IPS-18a (cell line): ENCODE measurements at regions not wholly inside any gene's neighbourhood (a gene's known extent, or its start where the extent isn't known, plus 50 kb on each side); places are given as distances from the start of the nearest gene placed in this dataset.
"Not testable (repeated sequence)": the region's sequence is repeated elsewhere in the genome, so short reads cannot be mapped to it uniquely, and the experiment has no call there.

Experiments used
- H3K27ac ChIP-seq: one replicate; pipeline ENCODE4 v1.5.1; 2013; ENCODE audit warnings: low read length
- H3K27me3 ChIP-seq: one replicate; pipeline ENCODE4 v1.6.1; 2013; ENCODE audit warnings: mild to moderate bottlenecking, low read length; ENCODE audit not compliant: control insufficient read depth, insufficient read depth
- H3K36me3 ChIP-seq: one replicate; pipeline ENCODE4 v1.6.1; 2013; ENCODE audit warnings: low read depth, low read length; ENCODE audit not compliant: control insufficient read depth
- H3K4me1 ChIP-seq: one replicate; pipeline ENCODE4 v1.6.1; 2013; ENCODE audit warnings: low read depth, low read length; ENCODE audit not compliant: control insufficient read depth
- H3K4me3 ChIP-seq: one replicate; pipeline ENCODE4 v1.5.1; 2013; ENCODE audit warnings: low read length
- H3K9ac ChIP-seq: one replicate; pipeline ENCODE4 v1.6.1; 2013; ENCODE audit warnings: mild to moderate bottlenecking, low read length, moderate library complexity
- H3K9me3 ChIP-seq: one replicate; pipeline ENCODE4 v1.6.1; 2013; ENCODE audit warnings: low read depth, low read length; ENCODE audit not compliant: control insufficient read depth

- H3K27ac ChIP-seq = no peak overlapping the region
- H3K9me3 ChIP-seq = peaks cover 3% of the 10 kb centered on the region
- no peaks in the 10 kb centered on the region for H3K36me3 ChIP-seq
Observed at GRCh38 chr7:91720260-91720937, 160.1 kb downstream of the MTERF1 start.

GRCh38 chr7:91722831-91723230 is 157.7 kb downstream of the MTERF1 start:
- no peak overlapping the region for H3K27ac ChIP-seq
- no peak overlapping the region for H3K9ac ChIP-seq
- no peaks in the 10 kb centered on the region for H3K36me3 ChIP-seq
- peaks cover 3% of the 10 kb centered on the region for H3K9me3 ChIP-seq
- no peaks in the 10 kb centered on the region for H3K27me3 ChIP-seq
- no peak overlapping the region for H3K4me3 ChIP-seq
- H3K4me1 ChIP-seq = no peaks in the 10 kb centered on the region

More at GRCh38 chr7:91720260-91720937, 160.1 kb downstream of the MTERF1 start:
- Histone ChIP-seq H3K4me1 (no peaks in the 10 kb centered on the region), H3K4me3 (no peak overlapping the region), H3K9ac (no peak overlapping the region), H3K27me3 (no peaks in the 10 kb centered on the region)

- H3K9me3 ChIP-seq, H3K27ac ChIP-seq, H3K36me3 ChIP-seq: not testable (repeated sequence)
Observed at GRCh38 chr7:91729046-91729445, 151.5 kb downstream of the MTERF1 start.

GRCh38 chr7:91731976-91732375 is 148.5 kb downstream of the MTERF1 start:
- no peak overlapping the region for H3K27ac ChIP-seq
- no peaks in the 10 kb centered on the region for H3K27me3 ChIP-seq
- no peaks in the 10 kb centered on the region for H3K9me3 ChIP-seq
- H3K4me1 ChIP-seq = no peaks in the 10 kb centered on the region
- H3K9ac ChIP-seq = no peak overlapping the region
- no peak overlapping the region for H3K4me3 ChIP-seq
- no peaks in the 10 kb centered on the region for H3K36me3 ChIP-seq

More at GRCh38 chr7:91729046-91729445, 151.5 kb downstream of the MTERF1 start:
- H3K4me1 ChIP-seq, H3K9ac ChIP-seq, H3K27me3 ChIP-seq, H3K4me3 ChIP-seq: not testable (repeated sequence)

- H3K27me3 ChIP-seq = no peaks in the 10 kb centered on the region
- no peak overlapping the region for H3K9ac ChIP-seq
- no peaks in the 10 kb centered on the region for H3K36me3 ChIP-seq
- no peak overlapping the region for H3K27ac ChIP-seq
- no peaks in the 10 kb centered on the region for H3K4me1 ChIP-seq
- no peak overlapping the region for H3K4me3 ChIP-seq
- no peaks in the 10 kb centered on the region for H3K9me3 ChIP-seq
Observed at GRCh38 chr7:91749418-91749817, 131.1 kb downstream of the MTERF1 start.

GRCh38 chr7:91750091-91750490 is 130.4 kb downstream of the MTERF1 start:
- H3K27ac ChIP-seq = no peak overlapping the region
- H3K36me3 ChIP-seq = no peaks in the 10 kb centered on the region
- no peaks in the 10 kb centered on the region for H3K4me1 ChIP-seq
- no peak overlapping the region for H3K9ac ChIP-seq
- no peak overlapping the region for H3K4me3 ChIP-seq
- no peaks in the 10 kb centered on the region for H3K9me3 ChIP-seq
- H3K27me3 ChIP-seq = no peaks in the 10 kb centered on the region

GRCh38 chr7:91752102-91752501 is 128.4 kb downstream of the MTERF1 start:
- H3K9ac ChIP-seq = no peak overlapping the region
- H3K4me1 ChIP-seq = no peaks in the 10 kb centered on the region
- no peak overlapping the region for H3K4me3 ChIP-seq
- H3K27me3 ChIP-seq = no peaks in the 10 kb centered on the region
- H3K36me3 ChIP-seq = no peaks in the 10 kb centered on the region
- no peaks in the 10 kb centered on the region for H3K9me3 ChIP-seq
- H3K27ac ChIP-seq = no peak overlapping the region

GRCh38 chr7:91754280-91754679 is 126.2 kb downstream of the MTERF1 start:
- H3K4me1 ChIP-seq, H3K36me3 ChIP-seq, H3K9me3 ChIP-seq, H3K27me3 ChIP-seq, H3K9ac ChIP-seq, H3K4me3 ChIP-seq, H3K27ac ChIP-seq: not testable (repeated sequence)

GRCh38 chr7:91755121-91755520 is 125.4 kb downstream of the MTERF1 start:
- H3K36me3 ChIP-seq, H3K27ac ChIP-seq, H3K9me3 ChIP-seq, H3K27me3 ChIP-seq, H3K4me1 ChIP-seq, H3K4me3 ChIP-seq, H3K9ac ChIP-seq: not testable (repeated sequence)

GRCh38 chr7:91759205-91759863 is 121.2 kb downstream of the MTERF1 start:
- H3K36me3 ChIP-seq = no peaks in the 10 kb centered on the region
- H3K4me3 ChIP-seq = no peak overlapping the region
- H3K9ac ChIP-seq = no peak overlapping the region
- no peaks in the 10 kb centered on the region for H3K4me1 ChIP-seq
- H3K27me3 ChIP-seq = no peaks in the 10 kb centered on the region
- H3K9me3 ChIP-seq = no peaks in the 10 kb centered on the region
- no peak overlapping the region for H3K27ac ChIP-seq

- Histone ChIP-seq H3K27ac (no peak overlapping the region), H3K4me1 (no peaks in the 10 kb centered on the region), H3K9ac (no peak overlapping the region), H3K27me3 (no peaks in the 10 kb centered on the region), H3K9me3 (no peaks in the 10 kb centered on the region), H3K36me3 (no peaks in the 10 kb centered on the region), H3K4me3 (no peak overlapping the region)
Observed at GRCh38 chr7:91767820-91768219, 112.7 kb downstream of the MTERF1 start.

- H3K9ac ChIP-seq = no peak overlapping the region
- no peaks in the 10 kb centered on the region for H3K4me1 ChIP-seq
- H3K4me3 ChIP-seq = no peak overlapping the region
- H3K27ac ChIP-seq = no peak overlapping the region
- H3K36me3 ChIP-seq = no peaks in the 10 kb centered on the region
- H3K27me3 ChIP-seq = no peaks in the 10 kb centered on the region
- no peaks in the 10 kb centered on the region for H3K9me3 ChIP-seq
Observed at GRCh38 chr7:91771394-91771793, 109.1 kb downstream of the MTERF1 start.
